GM13976 (cell line): ENCODE measurements at regions not wholly inside any gene's neighbourhood (a gene's known extent, or its start where the extent isn't known, plus 50 kb on each side); places are given as distances from the start of the nearest gene placed in this dataset.
"Not testable (repeated sequence)": the region's sequence is repeated elsewhere in the genome, so short reads cannot be mapped to it uniquely, and the experiment has no call there.

ENCODE experiments used
- DNase-seq: peaks from one replicate; pipeline ENCODE4 v3.0.0; 2012; ENCODE audit warnings: low spot score
- in situ Hi-C: fragments of 300-500 bp; cut with MboI; formaldehyde crosslinking; loops from one replicate; pipeline ENCODE4 v1.12.0; 2022; ENCODE audit warnings: low sequenced_read_pairs, mixed read lengths, inconsistent platforms; ENCODE audit not compliant: unreplicated experiment
- TF ChIP-seq, protein P1 (sequence below): IDR thresholded peaks from 2 replicates; pipeline ENCODE4 v1.5.1; 2012; ENCODE audit warnings: borderline replicate concordance, mild to moderate bottlenecking; ENCODE audit not compliant: insufficient read depth; ENCODE audit errors: extremely low read depth, missing control alignments, control extremely low read depth

GRCh38 chr4:123024710-123025109, 102.3 kb upstream of the NUDT6 start:
- TF ChIP-seq, protein P1, sequence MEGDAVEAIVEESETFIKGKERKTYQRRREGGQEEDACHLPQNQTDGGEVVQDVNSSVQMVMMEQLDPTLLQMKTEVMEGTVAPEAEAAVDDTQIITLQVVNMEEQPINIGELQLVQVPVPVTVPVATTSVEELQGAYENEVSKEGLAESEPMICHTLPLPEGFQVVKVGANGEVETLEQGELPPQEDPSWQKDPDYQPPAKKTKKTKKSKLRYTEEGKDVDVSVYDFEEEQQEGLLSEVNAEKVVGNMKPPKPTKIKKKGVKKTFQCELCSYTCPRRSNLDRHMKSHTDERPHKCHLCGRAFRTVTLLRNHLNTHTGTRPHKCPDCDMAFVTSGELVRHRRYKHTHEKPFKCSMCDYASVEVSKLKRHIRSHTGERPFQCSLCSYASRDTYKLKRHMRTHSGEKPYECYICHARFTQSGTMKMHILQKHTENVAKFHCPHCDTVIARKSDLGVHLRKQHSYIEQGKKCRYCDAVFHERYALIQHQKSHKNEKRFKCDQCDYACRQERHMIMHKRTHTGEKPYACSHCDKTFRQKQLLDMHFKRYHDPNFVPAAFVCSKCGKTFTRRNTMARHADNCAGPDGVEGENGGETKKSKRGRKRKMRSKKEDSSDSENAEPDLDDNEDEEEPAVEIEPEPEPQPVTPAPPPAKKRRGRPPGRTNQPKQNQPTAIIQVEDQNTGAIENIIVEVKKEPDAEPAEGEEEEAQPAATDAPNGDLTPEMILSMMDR = no peak
- no peak for DNase-seq
- in situ Hi-C loops = no loop called here

- TF ChIP-seq, protein P1 = no peak
- DNase-seq = no peak
- in situ Hi-C loops = no loop called here
Measured at GRCh38 chr4:123025398-123025797, 103.0 kb upstream of the NUDT6 start.

- in situ Hi-C loops, DNase-seq: not testable (repeated sequence)
Measured at GRCh38 chr4:123026015-123026414, 103.6 kb upstream of the NUDT6 start.

- TF ChIP-seq, protein P1 = no peak
- in situ Hi-C loops = no loop called here
- no peak for DNase-seq
Measured at GRCh38 chr4:123031664-123032063, 109.3 kb upstream of the NUDT6 start.

GRCh38 chr4:123034023-123034422, 111.6 kb upstream of the NUDT6 start:
- TF ChIP-seq, protein P1 = no peak
- in situ Hi-C loops = no loop called here
- no peak for DNase-seq

DNA sequence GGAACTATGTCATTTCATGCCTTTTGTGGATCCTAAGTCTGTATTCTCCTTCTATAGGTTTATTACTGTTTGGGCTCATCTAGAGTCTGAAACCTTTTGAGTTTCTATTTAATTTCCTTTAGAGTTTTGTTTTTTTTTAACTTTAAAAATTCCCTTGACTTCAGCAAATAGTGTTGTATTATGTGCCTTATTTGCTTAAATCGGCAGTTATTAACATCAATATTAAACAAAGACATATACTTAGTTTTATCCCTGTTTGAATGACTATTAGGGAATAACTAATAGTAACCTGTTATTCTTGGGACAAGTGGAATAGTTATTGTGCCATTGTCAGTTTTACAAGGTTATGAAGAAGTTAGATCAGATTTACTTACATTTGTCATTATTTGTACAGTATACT, 112.8 kb upstream of the NUDT6 start:
- TF ChIP-seq, protein P1 = no peak
- no peak for DNase-seq
- in situ Hi-C loops = no loop called here

- TF ChIP-seq, protein P1 = no peak
- in situ Hi-C loops = no loop called here
Measured at GRCh38 chr4:123037804-123038203, 115.4 kb upstream of the NUDT6 start.

GRCh38 chr4:123042095-123042494, 119.7 kb upstream of the NUDT6 start:
- DNase-seq = no peak
- in situ Hi-C loops = no loop called here
- TF ChIP-seq, protein P1 = no peak

More at GRCh38 chr4:123037804-123038203, 115.4 kb upstream of the NUDT6 start:
- DNase-seq = no peak
